H1 (cell line): ENCODE measurements at regions not wholly inside any gene's neighbourhood (a gene's known extent, or its start where the extent isn't known, plus 50 kb on each side); places are given as distances from the start of the nearest gene placed in this dataset.

Experiments
- ASH2L ChIP-seq: fragments of 200-600, 300-600 bp; sonication (generic); IDR thresholded peaks from one replicate; pipeline ENCODE4 v1.7.1; 2017; ENCODE audit warnings: low read length
- CTCF ChIP-seq, 3 experiments: IDR thresholded peaks; 1 replicate in 2 of 3; 2 replicates in 1 of 3; pipeline versions ENCODE4 v1.5.1 to v1.6.1; 2011; ENCODE audit warnings: low read length in 3 of 3, mild to moderate bottlenecking in 3 of 3, inconsistent platforms in 2 of 3, low read depth in 1 of 3, moderate library complexity in 1 of 3; ENCODE audit not compliant: insufficient read depth in 1 of 3; ENCODE audit errors: control extremely low read depth in 1 of 3
- EP300 ChIP-seq, 2 experiments: IDR thresholded peaks; 1 replicate in 1 of 2; 2 replicates in 1 of 2; pipeline ENCODE4 v1.6.1; 2011 to 2012; ENCODE audit warnings: low read depth in 2 of 2, low read length in 2 of 2, mild to moderate bottlenecking in 2 of 2, borderline replicate concordance in 1 of 2, inconsistent platforms in 1 of 2, moderate library complexity in 1 of 2
- EZH2 ChIP-seq: fragments of 200-600 bp; sonication (generic); IDR thresholded peaks from 2 replicates; pipeline ENCODE4 v1.7.1; 2012; ENCODE audit warnings: low read depth, mild to moderate bottlenecking, moderate library complexity, low read length, inconsistent platforms; ENCODE audit not compliant: severe bottlenecking
- MAFK ChIP-seq: IDR thresholded peaks from 2 replicates; pipeline ENCODE4 v1.6.1; 2012; ENCODE audit warnings: low read depth, mild to moderate bottlenecking, improper control_type of control experiment, low read length
- NRF1 ChIP-seq: IDR thresholded peaks from 2 replicates; pipeline ENCODE4 v1.6.1; 2011; ENCODE audit warnings: mild to moderate bottlenecking, low read depth, low read length, improper control_type of control experiment
- POLR2A ChIP-seq, 2 experiments: IDR thresholded peaks; 1 replicate in 1 of 2; 2 replicates in 1 of 2; pipeline ENCODE4 v1.6.1; 2011; ENCODE audit warnings: low read depth in 2 of 2, low read length in 2 of 2, mild to moderate bottlenecking in 2 of 2; ENCODE audit errors: control extremely low read depth in 1 of 2
- POLR2AphosphoS5 ChIP-seq: IDR thresholded peaks from 2 replicates; pipeline ENCODE4 v1.6.1; 2011; ENCODE audit warnings: low read depth, low read length
- POU5F1 ChIP-seq: IDR thresholded peaks from 2 replicates; pipeline ENCODE4 v1.6.1; 2011; ENCODE audit warnings: low read depth, mild to moderate bottlenecking, low read length, moderate library complexity
- ZNF274 ChIP-seq: IDR thresholded peaks from 2 replicates; pipeline ENCODE4 v1.7.0; 2012; ENCODE audit warnings: low read length, borderline replicate concordance; ENCODE audit errors: extremely low read depth

GRCh38 chr6:4632421-4632820 is 143.8 kb upstream of the CDYL start:
- TF ChIP-seq EZH2 = no peak
- TF ChIP-seq ZNF274 = no peak
- TF ChIP-seq POLR2AphosphoS5 = no peak
- TF ChIP-seq CTCF (IDR thresholded peaks at IDR 0.05; ENCODE audit: control extremely low read depth in 1 of 3, insufficient read depth in 1 of 3, low read depth in 1 of 3, low read length in 3 of 3) = no peak
- TF ChIP-seq ASH2L = no peak
- TF ChIP-seq EP300 (IDR thresholded peaks at IDR 0.05; ENCODE audit: borderline replicate concordance in 1 of 2, low read depth in 2 of 2, low read length in 2 of 2) = no peak
- no peak for TF ChIP-seq NRF1
- TF ChIP-seq POLR2A (IDR thresholded peaks at IDR 0.05; ENCODE audit: control extremely low read depth in 1 of 2, low read depth in 2 of 2, low read length in 2 of 2) = no peak
- no peak for TF ChIP-seq MAFK
- TF ChIP-seq POU5F1 = no peak
